T-cell (primary cell): ENCODE measurements at regions not wholly inside any gene's neighbourhood (a gene's known extent, or its start where the extent isn't known, plus 50 kb on each side); places are given as distances from the start of the nearest gene placed in this dataset.

Source experiments
- ATAC-seq, 4 experiments: fragments of 200-7000 bp in 3 of 4; fragments of 150-1000 bp in 1 of 4; cut with Tn5 transposase; replicated peaks in 1 of 4; 1 replicate in 3 of 4; 2 replicates in 1 of 4; pipeline ENCODE4 v1.10.0; 2021; ENCODE audit warnings: moderate library complexity in 3 of 4, mild to moderate bottlenecking in 2 of 4, moderate number of reproducible peaks in 1 of 4
- CTCF ChIA-PET, 2 donors: fragments of 300-600 bp; sonication (Branson Sonifier 250); formaldehyde crosslinking; loops; one replicate each; lab custom pipeline; 2022; ENCODE audit warnings: antibody characterized with exemption in 2 of 2; lab: Charles Lee
- POLR2A ChIA-PET, 2 donors: fragments of 300-600 bp; sonication (Branson Sonifier 250); formaldehyde crosslinking; loops; one replicate each; lab custom pipeline; 2022; ENCODE audit warnings: antibody characterized with exemption in 2 of 2; lab: Charles Lee
- DNase-seq, 35 experiments: peaks; one replicate each; pipeline versions ENCODE4 v3.0.0 to v3.0.0-alpha.2; 2013 to 2023
- H3K27ac ChIP-seq: one replicate; pipeline ENCODE4 v1.5.1; 2013; ENCODE audit warnings: low read length
- H3K27me3 ChIP-seq, 2 experiments: replicated peaks in 1 of 2; 1 replicate in 1 of 2; 2 replicates in 1 of 2; pipeline versions ENCODE4 v1.6.1 to v1.7.0; 2013; ENCODE audit warnings: low read length in 1 of 2, mixed read lengths in 1 of 2; ENCODE audit not compliant: control insufficient read depth in 2 of 2, insufficient read depth in 2 of 2; ENCODE audit errors: extremely low read depth in 1 of 2
- H3K36me3 ChIP-seq, 2 donors: 1 replicate in 1 of 2; 2 replicates in 1 of 2; pipeline versions ENCODE4 v1.6.1 to v1.7.0; 2013; ENCODE audit warnings: low read length in 1 of 2; ENCODE audit not compliant: control insufficient read depth in 2 of 2, insufficient read depth in 1 of 2; ENCODE audit errors: extremely low read depth in 1 of 2
- H3K4me1 ChIP-seq, 2 experiments: 1 replicate in 1 of 2; 2 replicates in 1 of 2; pipeline versions ENCODE4 v1.6.1 to v1.7.0; 2013; ENCODE audit warnings: low read length in 2 of 2, mixed read lengths in 1 of 2; ENCODE audit not compliant: insufficient read depth in 2 of 2, control insufficient read depth in 1 of 2; ENCODE audit errors: extremely low read depth in 1 of 2
- H3K4me3 ChIP-seq, 2 donors: 1 replicate in 1 of 2; 2 replicates in 1 of 2; pipeline versions ENCODE4 v1.5.1 to v1.7.0; 2013; ENCODE audit warnings: mild to moderate bottlenecking in 2 of 2, low read length in 1 of 2, moderate library complexity in 1 of 2; ENCODE audit not compliant: control insufficient read depth in 1 of 2; ENCODE audit errors: extremely low read depth in 1 of 2
- H3K9me3 ChIP-seq: 2 replicates; pipeline ENCODE4 v1.7.0; 2013
- H3K27ac Mint-ChIP-seq, 2 donors: one replicate each; pipeline ENCODE4 v1.8.0; 2020 to 2021; ENCODE audit warnings: mild to moderate bottlenecking in 2 of 2, mixed read lengths in 2 of 2
- H3K27me3 Mint-ChIP-seq, 2 donors: one replicate each; pipeline ENCODE4 v1.8.0; 2021 to 2022; ENCODE audit warnings: mixed read lengths in 2 of 2
- H3K36me3 Mint-ChIP-seq: one replicate; pipeline ENCODE4 v1.8.0; 2021; ENCODE audit warnings: mixed read lengths
- H3K4me1 Mint-ChIP-seq, 3 donors: one replicate each; pipeline ENCODE4 v1.8.0; 2020 to 2022; ENCODE audit warnings: mixed read lengths in 3 of 3, mild to moderate bottlenecking in 1 of 3
- H3K4me3 Mint-ChIP-seq, 3 donors: one replicate each; pipeline ENCODE4 v1.8.0; 2020 to 2022; ENCODE audit warnings: mild to moderate bottlenecking in 3 of 3, mixed read lengths in 3 of 3, moderate library complexity in 3 of 3
- H3K9me3 Mint-ChIP-seq, 3 donors: one replicate each; pipeline ENCODE4 v1.8.0; 2020 to 2022; ENCODE audit warnings: mixed read lengths in 3 of 3
- WGBS: methylation state at CpG from one replicate; pipeline ENCODE4 v1.1.5; 2013; ENCODE audit warnings: missing lambda C conversion rate; ENCODE audit not compliant: insufficient coverage; 5-methylcytosine and 5-hydroxymethylcytosine counted together

GRCh38 chr3:159139326-159139725 is 337.5 kb downstream of the MFSD1 start:
- H3K27me3 ChIP-seq, result peaks cover 0 to 3% of the 10 kb centered on the region in 2 experiments
- no peaks in the 10 kb centered on the region for H3K36me3 Mint-ChIP-seq
- no peaks in the 10 kb centered on the region for H3K4me1 ChIP-seq
- no peaks in the 10 kb centered on the region for H3K4me1 Mint-ChIP-seq
- peaks cover 0 to 2% of the 10 kb centered on the region in 2 donors for H3K27me3 Mint-ChIP-seq
- DNase-seq, result no peak
- H3K9me3 ChIP-seq, result no peaks in the 10 kb centered on the region
- ChIA-PET CTCF (no interaction called here), POLR2A (no interaction called here)
- H3K27ac Mint-ChIP-seq, result no peak overlapping the region
- peaks cover 0 to 4% (median 0%) of the 10 kb centered on the region in 3 donors for H3K9me3 Mint-ChIP-seq
- H3K4me3 ChIP-seq, result no peak overlapping the region
- 89% methylated on average over 2 of the region's 2 CpGs for WGBS
- no peak overlapping the region for H3K4me3 Mint-ChIP-seq
- H3K36me3 ChIP-seq, result no peaks in the 10 kb centered on the region
- H3K27ac ChIP-seq, result no peak overlapping the region
- no peak for ATAC-seq

- H3K27ac Mint-ChIP-seq, result no peak overlapping the region
- CTCF ChIA-PET, result no interaction called here
- H3K27me3 Mint-ChIP-seq, result peaks cover 0 to 2% of the 10 kb centered on the region in 2 donors
- no peaks in the 10 kb centered on the region for H3K4me1 Mint-ChIP-seq
- Histone ChIP-seq H3K36me3 (no peaks in the 10 kb centered on the region), H3K27me3 (peaks cover 0 to under 1% of the 10 kb centered on the region in 2 experiments), H3K9me3 (no peaks in the 10 kb centered on the region), H3K27ac (no peak overlapping the region), H3K4me1 (no peaks in the 10 kb centered on the region), H3K4me3 (no peak overlapping the region)
- ATAC-seq (no peak), DNase-seq (no peak)
- WGBS, result no CpG with 5 or more reads among the region's 2 CpGs
- no peaks in the 10 kb centered on the region for H3K9me3 Mint-ChIP-seq
- no peaks in the 10 kb centered on the region for H3K36me3 Mint-ChIP-seq
- H3K4me3 Mint-ChIP-seq, result no peak overlapping the region
- POLR2A ChIA-PET, result no interaction called here
These were observed 342.6 kb downstream of the MFSD1 start for GRCh38 chr3:159144472-159144871.

DNA sequence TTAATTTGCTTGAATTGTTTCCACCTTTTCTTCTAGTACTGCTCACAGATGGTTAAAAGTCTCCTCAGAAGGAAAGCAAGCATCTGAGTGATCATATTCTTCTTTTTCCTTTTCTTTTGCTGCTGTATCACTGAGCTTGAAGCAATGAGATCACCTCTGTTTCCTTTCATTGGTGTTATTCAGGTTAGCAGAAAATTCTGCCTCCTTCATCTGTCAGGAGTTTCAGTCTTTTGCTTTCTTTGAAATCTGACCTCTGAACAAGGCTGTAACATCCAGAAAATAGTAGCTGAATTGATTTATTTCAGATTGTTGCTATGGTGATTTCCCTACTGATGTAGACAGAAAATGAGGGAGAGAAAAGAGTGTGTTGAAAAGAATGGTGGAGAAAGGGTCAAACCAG is 343.0 kb downstream of the MFSD1 start:
- Mint-ChIP-seq H3K4me1 (no peaks in the 10 kb centered on the region), H3K27me3 (peaks cover 0 to 2% of the 10 kb centered on the region in 2 donors), H3K27ac (no peak overlapping the region), H3K36me3 (no peaks in the 10 kb centered on the region), H3K4me3 (no peak overlapping the region), H3K9me3 (no peaks in the 10 kb centered on the region)
- DNase-seq (no peak), ATAC-seq (no peak)
- POLR2A ChIA-PET, result no interaction called here
- H3K27ac ChIP-seq, result no peak overlapping the region
- H3K9me3 ChIP-seq, result no peaks in the 10 kb centered on the region
- H3K27me3 ChIP-seq, result no peaks in the 10 kb centered on the region
- no peaks in the 10 kb centered on the region for H3K4me1 ChIP-seq
- no peak overlapping the region for H3K4me3 ChIP-seq
- no peaks in the 10 kb centered on the region for H3K36me3 ChIP-seq
- CTCF ChIA-PET, result no interaction called here

DNA sequence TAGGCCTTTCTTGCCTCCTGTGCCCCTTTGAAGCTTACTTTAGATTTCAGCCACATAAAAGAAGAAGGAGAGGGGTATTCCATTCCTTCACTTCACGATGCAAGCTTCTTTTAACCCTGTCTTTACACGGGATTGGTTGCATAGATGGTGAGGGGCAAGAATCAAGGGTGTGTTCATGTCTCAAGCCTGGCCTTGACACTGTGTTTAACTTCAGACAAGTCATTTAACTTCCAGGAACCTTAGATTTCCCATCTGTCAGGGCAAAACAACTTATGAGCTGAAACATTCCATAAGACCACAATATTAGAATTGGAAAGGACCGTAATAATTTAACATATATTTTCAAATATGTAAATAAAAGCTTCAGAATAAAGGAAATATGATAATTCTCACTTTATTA is 344.5 kb downstream of the MFSD1 start:
- Mint-ChIP-seq H3K27me3 (peaks cover 0 to 2% of the 10 kb centered on the region in 2 donors), H3K4me3 (no peak overlapping the region), H3K4me1 (no peaks in the 10 kb centered on the region), H3K27ac (no peak overlapping the region), H3K9me3 (no peaks in the 10 kb centered on the region), H3K36me3 (no peaks in the 10 kb centered on the region)
- H3K9me3 ChIP-seq, result no peaks in the 10 kb centered on the region
- H3K36me3 ChIP-seq, result no peaks in the 10 kb centered on the region
- ATAC-seq, result no peak
- WGBS, result no CpG with 5 or more reads among the region's 3 CpGs
- CTCF ChIA-PET, result no interaction called here
- no peak for DNase-seq
- POLR2A ChIA-PET, result interaction anchor here in 1 of 2 donors (0.7 kb wide), 1 partner anchor 369 kb away, joined by 3 read pairs; no protein-coding TSS in a partner anchor
- no peak overlapping the region for H3K4me3 ChIP-seq
- H3K4me1 ChIP-seq, result no peaks in the 10 kb centered on the region
- no peaks in the 10 kb centered on the region for H3K27me3 ChIP-seq
- no peak overlapping the region for H3K27ac ChIP-seq

GRCh38 chr3:159146856-159147435 is 345.1 kb downstream of the MFSD1 start:
- CTCF ChIA-PET, result no interaction called here

DNA sequence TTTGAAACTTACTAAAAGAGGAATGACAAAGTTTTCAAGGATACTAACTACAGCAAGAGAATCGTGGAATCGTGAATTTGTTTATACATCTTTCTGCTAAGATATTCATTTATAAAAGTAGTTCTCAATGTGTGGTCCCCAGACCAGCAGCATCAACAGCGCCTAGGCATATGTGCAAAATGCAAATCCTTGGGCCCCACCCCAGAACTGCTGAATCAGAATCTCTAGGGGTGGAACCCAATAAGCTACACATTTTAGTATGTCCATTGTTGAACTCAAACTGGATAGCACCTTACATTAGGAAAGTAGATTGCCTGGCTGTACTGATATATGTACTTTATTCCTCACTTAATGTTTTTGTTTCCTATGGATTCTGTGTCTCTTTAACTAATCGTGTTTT is 346.0 kb downstream of the MFSD1 start:
- WGBS, result 60% methylated on average over 1 of the region's 4 CpGs
- Histone ChIP-seq H3K4me3 (no peak overlapping the region), H3K27ac (no peak overlapping the region), H3K9me3 (no peaks in the 10 kb centered on the region), H3K36me3 (no peaks in the 10 kb centered on the region), H3K4me1 (no peaks in the 10 kb centered on the region), H3K27me3 (no peaks in the 10 kb centered on the region)
- DNase-seq (no peak), ATAC-seq (no peak)
- Mint-ChIP-seq H3K27me3 (peaks cover 0 to 2% of the 10 kb centered on the region in 2 donors), H3K4me3 (no peak overlapping the region), H3K9me3 (no peaks in the 10 kb centered on the region), H3K36me3 (no peaks in the 10 kb centered on the region), H3K27ac (no peak overlapping the region), H3K4me1 (no peaks in the 10 kb centered on the region)
- CTCF ChIA-PET, result no interaction called here
- POLR2A ChIA-PET, result no interaction called here

More at GRCh38 chr3:159146856-159147435, 345.1 kb downstream of the MFSD1 start:
- peaks cover 0 to 2% of the 10 kb centered on the region in 2 donors for H3K27me3 Mint-ChIP-seq
- H3K27me3 ChIP-seq, result no peaks in the 10 kb centered on the region
- no peaks in the 10 kb centered on the region for H3K4me1 ChIP-seq
- H3K36me3 Mint-ChIP-seq, result no peaks in the 10 kb centered on the region
- 29% methylated on average over 1 of the region's 4 CpGs for WGBS
- no peak for ATAC-seq
- no peaks in the 10 kb centered on the region for H3K9me3 ChIP-seq
- POLR2A ChIA-PET, result interaction anchor here in 1 of 2 donors (0.7 kb wide), 1 partner anchor 370 kb away, joined by 3 read pairs; no protein-coding TSS in a partner anchor
- no peak overlapping the region for H3K27ac ChIP-seq
- no peak overlapping the region for H3K27ac Mint-ChIP-seq
- H3K4me3 ChIP-seq, result no peak overlapping the region
- no peak for DNase-seq
- H3K36me3 ChIP-seq, result no peaks in the 10 kb centered on the region
- H3K4me3 Mint-ChIP-seq, result no peak overlapping the region
- no peaks in the 10 kb centered on the region for H3K4me1 Mint-ChIP-seq
- no peaks in the 10 kb centered on the region for H3K9me3 Mint-ChIP-seq

DNA sequence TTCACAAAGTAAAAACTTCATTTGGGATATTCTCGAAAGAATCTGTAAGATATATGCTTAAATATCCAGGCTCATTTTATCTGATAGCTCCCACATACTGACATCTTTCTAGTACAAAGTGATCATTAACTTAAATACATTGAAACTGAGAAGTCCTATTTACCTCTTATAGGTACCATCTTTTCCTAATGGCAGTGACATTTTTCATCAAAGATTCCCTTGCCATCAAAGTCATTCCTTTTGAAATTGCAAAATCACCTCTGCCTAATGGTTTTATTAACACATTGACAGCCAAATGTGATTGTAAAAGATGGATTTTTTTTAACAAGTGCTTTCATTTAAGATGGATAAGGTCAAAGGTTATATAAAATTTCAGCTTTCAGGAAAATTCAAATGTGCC is 346.6 kb downstream of the MFSD1 start:
- no peaks in the 10 kb centered on the region for H3K4me1 ChIP-seq
- no peaks in the 10 kb centered on the region for H3K27me3 ChIP-seq
- Mint-ChIP-seq H3K9me3 (no peaks in the 10 kb centered on the region), H3K27me3 (no peaks in the 10 kb centered on the region), H3K4me3 (no peak overlapping the region), H3K27ac (no peak overlapping the region), H3K4me1 (no peaks in the 10 kb centered on the region), H3K36me3 (no peaks in the 10 kb centered on the region)
- no peak overlapping the region for H3K4me3 ChIP-seq
- ChIA-PET CTCF (no interaction called here), POLR2A (no interaction called here)
- H3K27ac ChIP-seq, result no peak overlapping the region
- DNase-seq (no peak), ATAC-seq (no peak)
- no CpG with 5 or more reads among the region's 1 CpG for WGBS
- no peaks in the 10 kb centered on the region for H3K36me3 ChIP-seq
- H3K9me3 ChIP-seq, result no peaks in the 10 kb centered on the region
